SIG-M5 treated with dmso at 0.1 percent for 504 hours (cell line): ENCODE measurements at regions not wholly inside any gene's neighbourhood (a gene's known extent, or its start where the extent isn't known, plus 50 kb on each side); places are given as distances from the start of the nearest gene placed in this dataset.

Experiments
- DNase-seq: peaks from one replicate; lab custom pipeline; 2025; ENCODE audit not compliant: unreplicated experiment; lab: John Stamatoyannopoulos, UW

DNA sequence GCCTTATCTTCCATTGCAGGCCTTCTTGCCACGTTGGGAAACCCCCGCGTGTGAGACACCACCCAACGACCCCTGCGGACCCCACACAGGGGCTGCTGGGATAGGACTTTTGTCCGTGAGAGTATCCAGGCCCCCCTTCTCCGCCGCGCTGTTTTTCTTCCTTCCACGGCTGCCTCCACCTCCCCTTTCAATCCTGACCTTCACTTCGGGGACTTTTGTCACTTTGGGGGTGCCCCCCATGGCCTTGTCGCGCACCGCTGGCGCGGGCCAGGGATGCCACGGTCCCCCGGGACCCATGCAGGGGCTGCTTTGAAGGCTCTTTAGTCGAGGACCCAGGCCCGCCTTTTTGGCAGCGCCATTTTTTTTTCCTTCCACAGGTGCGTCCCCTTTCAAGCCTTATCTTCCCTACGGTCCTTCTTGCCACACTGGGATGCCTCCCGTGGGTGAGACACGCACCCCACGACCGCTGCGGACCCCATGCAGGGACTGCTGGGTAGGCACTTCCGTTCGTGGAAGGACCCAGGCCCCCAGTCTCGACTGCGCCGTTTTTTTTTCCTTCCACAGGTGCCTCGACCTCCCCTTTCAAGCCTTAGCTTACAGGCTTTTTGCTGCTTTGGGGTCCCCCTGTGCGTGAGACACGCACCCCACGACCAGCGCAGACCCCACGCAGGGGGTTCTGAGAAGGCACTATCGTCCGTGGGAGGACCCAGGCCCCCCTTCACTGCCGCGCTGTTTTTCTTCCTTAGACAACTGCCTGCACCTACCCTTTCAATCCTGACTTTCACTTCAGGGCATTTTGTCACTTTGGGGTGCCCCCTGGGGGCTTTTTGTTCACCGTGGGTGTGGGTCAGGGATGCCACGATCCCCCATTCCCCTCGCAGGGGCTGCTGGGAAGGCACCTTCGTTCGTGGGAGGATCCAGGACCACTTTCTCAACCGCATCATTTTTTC, 267.4 kb downstream of the ALG10 start:
- no peak for DNase-seq

DNA sequence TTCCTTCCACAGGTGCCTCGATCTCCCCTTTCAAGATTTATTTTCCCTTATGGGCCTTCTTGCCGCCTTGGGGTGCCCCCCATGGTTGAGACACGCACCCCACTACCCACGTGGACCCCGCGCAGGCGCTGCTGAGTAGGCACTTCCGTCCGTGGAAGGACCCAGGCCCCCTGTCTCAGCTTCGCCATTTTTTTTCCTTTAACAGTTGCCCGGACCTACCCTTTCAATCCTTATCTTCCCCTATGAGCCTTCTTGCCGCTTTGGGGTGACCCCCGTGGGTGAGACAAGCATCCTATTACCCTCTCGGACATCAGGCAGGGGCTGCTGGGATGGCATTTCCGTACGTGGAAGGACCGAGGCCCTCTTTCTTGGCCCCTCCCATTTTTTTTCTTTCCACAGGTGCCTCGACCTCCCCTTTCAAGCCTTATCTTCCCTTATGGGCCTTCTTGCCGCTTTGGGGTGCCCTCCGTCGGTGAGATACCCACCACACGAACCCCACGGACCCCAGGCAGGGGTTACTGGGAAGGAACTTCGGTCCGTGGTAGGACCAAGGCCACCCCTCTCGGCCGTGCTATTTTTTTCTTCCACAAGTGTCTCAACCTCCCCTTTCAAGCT, 268.2 kb downstream of the ALG10 start:
- no peak for DNase-seq

DNA sequence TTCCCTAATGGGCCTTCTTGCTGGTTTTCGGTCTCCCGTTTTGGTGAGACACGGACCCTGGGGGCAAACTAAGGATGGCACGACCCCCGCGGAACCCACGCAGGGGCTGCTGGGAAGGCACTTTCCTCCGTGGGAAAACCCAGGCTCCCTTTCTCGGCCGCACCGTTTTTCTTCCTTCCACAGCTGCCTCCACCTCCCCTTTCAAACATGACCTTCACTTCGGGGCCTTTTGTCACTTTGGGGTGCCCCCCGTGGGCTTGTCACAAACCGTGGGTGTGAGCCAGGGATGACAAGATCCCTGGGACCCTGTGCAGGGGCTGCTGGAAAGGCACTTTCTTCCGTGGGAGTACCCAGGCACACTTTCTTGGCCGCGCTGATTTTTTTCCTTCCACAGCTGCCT, 268.7 kb downstream of the ALG10 start:
- no peak for DNase-seq

DNA sequence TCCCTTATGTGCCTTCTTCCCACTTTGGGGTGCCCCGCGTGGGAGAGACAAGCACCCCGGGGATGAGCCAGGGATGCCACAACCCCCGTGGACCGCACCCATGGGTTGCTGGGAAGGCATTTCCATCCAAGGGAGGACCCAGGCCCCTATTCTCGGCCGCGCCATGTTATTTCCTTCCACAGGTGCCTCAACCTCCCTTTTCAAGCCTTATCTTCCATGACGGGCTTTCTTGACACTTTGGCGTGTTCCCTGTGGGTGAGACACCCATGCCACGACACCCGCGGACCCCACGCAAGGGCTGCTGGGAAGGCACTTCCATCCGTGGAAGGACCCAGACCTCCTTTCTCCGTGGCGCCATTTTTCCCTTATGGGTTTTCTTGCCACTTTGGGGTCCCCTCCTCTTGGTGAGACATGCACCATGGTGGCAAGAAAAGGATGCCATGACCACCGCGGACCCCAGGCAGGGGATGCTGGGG, 269.2 kb downstream of the ALG10 start:
- DNase-seq: no peak

DNA sequence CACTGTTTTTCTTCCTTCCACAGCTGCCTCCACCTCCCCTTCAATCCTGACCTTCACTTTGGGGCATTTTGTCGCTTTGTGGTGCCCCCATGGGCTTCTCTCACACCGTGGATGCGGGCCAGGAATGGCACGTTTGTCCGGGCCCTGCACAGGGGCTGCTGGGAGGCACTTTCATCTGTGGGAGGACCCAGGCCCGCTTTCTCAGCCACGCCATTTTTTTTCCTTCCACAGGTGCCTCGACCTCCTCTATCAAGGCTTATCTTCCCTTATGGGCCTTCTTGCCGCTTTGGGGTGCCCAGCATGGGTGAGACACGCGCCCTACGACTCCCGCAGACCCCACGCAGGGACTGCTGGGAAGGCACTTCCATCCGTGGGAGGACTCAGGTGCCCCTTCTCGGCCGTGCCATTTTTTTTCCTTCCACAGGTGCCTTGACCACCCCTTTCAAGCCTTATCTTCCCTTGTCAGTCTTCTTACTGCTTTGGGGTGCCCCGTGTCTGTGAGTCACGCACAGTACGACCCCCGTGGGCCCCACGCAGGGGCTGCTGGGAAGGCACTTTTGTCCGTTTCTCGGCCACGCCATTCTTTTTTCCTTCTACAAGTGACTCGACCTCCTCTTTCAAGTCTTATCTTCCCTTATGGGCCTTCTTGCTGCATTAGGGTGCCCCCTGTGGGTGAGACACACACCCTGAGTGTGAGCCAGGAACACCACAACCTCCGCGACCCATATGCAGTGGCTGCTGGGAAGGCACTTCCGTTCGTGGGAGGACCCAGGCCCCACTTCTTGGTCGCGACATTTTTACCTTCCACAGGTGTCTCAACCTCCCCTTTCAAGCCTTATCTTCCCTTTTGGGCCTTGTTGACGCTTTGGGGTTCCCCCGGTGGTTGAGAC, 270.7 kb downstream of the ALG10 start:
- DNase-seq: no peak

DNA sequence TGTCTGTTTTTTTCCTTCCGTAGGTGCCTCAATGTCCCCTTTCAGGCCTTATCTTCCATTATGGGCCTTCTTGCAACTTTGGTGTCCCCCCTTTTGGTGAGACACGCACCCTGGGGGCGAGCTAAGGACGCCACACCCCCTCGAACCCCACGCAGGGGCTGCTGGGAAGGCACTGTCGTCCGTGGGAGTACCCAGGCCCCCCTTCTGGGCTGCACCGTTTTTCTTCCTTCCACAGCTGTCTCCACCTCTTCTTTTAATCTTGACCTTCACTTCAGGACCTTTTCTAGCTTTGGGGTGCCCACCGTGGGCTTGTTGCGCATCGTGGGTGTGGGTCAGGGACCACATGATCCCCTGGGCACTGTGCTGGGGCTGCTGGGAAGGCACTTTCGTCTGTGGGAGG, 271.8 kb downstream of the ALG10 start:
- no peak for DNase-seq

DNA sequence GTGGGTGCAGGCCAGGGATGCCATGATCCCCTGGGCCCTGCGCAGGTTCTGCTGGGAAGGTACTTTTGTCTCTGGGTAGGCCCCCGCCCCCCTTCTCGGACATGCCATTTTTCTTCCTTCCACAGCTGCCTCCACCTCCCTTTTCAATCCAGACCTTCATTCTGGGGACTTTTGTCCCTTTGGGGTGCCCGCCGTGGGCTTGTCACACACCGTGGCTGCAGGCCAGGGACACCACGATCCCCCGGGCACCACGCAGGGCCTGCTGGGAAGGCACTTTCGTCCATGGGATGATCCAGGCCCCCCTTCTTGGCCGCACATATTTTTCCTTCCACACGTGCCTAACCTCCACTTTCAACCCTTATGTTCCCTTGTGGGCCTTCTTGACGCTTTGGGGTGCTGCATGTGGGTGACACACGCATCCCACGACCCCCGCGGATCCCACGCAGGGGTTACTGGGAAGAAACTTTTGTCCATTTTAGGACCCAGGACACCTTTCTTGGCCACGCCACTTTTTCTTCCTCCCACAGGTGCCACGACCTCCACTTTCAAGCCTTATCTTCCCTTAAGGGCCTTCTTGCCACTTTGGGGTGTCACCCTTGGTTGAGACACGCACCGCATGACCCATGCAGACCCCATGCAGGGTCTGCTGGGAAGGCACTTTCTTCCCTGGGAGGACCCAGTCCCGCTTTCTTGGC, 272.5 kb downstream of the ALG10 start:
- DNase-seq: no peak

DNA sequence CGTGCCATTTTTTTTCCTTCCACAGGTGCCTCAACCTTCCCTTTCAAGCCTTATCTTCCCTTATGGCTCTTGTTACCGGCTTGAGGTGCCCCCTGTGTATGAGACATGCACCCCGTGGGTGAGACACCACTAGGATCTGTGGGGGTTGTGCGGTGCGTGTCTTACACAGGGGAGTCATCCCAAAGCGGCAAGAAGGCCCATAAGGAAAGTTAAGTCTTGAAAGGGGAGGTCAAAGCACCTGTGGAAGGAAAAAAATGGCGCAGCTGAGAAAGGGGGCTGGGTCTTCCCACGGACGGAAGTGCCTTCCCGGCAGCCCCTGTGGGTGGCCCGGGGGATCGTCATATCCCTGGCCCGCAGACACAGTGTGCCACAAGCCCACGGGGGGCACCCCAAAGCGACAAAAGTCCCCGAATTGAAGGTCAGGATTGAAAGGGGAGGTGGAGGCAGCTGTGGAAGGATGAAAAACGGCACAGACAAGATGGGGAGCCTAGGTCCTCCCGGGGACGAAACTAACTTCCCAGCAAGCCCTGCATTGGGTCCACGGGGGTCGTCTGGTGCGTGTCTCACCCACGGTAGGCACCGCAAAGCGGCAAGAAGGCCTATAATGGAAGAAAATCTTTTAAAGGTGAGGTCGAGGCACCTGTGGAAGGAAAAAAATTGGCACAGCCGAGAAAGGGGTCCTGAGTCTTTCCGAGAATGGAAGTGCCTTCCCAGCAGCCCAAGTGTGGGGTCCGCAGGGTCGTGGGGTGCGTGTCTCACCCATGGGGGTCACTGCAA, 273.3 kb downstream of the ALG10 start:
- DNase-seq: no peak

DNA sequence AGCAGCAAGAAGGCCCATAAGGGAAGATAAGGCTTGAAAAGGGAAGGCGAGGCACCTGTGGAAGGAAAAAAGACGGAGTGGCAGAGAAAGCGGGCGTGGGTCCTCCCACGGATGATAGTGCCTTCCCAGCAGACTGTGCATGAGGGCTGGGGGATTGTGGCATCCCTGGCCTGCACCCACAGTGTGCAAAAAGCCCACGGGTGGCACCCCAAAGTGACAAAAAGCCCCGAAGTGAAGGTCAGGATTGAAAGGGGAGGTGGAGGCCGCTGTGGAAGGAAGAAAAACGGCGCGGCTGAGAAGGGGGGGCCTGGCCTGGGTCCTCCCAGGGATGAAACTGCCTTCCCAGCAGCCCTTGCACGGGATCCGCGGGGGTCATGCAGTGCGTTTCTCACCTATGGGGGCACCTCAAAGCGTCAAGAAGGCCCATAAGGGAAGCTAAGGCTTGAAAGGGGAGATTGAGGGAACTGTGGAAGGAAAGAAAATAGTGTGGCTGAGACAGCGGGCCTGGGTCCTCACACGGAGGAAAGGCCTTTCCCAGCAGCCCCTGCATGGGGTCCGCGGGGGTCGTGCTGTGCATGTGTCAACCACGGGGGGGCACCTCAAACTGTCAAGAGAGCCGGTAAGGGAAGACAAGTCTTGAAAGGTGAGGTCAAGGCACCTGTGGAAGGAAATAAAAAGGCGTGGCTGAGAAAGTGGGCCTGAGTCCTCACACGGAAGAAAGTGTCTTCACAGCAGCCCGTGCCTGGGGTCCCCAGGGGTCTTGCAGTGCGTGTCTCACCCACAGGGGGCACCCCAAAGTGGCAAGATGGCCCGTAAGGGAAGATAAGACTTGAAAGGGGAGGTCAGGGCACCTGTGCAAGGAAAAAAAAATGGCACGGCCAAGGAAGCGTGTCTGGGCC, 274.1 kb downstream of the ALG10 start:
- DNase-seq: no peak

DNA sequence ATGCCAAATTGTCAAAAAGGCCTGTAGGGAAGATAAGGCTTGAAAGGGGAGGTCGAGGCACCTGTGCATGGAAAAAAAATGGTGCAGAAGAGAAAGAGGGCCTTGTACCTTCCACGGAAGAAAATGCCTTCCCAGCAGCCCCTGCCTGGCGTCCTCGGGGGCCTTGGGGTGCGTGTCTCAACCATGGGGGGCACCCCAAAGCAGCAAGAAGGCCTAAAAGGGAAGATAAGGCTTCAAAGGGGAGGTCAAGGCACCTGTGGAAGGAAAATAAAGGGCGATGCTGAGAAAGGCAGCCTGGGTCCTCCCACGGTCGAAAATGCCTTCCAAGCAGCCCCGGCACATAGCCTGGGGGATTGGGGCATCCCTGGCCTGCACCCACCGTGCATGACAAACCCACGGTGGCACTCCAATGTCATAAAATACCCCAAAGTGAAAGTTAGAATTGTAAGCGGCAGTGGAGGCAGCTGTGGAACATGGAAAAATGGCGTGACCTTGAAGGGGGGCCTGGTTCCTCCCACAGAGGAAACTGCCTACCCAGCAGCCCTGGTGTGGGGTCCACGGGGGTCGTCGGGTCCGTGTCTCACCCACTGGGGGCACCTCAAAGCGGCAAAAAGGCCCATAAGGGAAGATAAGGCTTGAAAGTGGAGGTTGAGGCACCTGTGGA, 275.0 kb downstream of the ALG10 start:
- DNase-seq: no peak

DNA sequence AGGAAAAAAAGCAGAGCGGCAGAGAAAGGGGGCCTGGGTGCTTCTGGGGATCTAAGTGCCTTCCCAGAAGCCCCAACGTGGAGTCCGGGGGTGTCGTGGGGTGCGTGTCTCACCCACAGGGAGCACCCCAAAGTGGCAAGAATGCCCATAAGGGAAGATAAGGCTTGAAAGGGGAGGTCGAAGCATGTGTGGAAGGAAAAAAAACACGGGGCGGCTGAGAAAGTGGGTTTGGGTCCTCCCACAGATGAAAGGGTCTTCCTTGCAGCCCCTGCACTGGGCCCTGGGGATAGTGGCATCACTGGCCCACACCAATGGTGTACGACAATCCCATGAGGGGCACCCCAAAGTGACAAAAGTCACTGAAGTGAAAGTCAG, 275.5 kb downstream of the ALG10 start:
- DNase-seq: no peak

DNA sequence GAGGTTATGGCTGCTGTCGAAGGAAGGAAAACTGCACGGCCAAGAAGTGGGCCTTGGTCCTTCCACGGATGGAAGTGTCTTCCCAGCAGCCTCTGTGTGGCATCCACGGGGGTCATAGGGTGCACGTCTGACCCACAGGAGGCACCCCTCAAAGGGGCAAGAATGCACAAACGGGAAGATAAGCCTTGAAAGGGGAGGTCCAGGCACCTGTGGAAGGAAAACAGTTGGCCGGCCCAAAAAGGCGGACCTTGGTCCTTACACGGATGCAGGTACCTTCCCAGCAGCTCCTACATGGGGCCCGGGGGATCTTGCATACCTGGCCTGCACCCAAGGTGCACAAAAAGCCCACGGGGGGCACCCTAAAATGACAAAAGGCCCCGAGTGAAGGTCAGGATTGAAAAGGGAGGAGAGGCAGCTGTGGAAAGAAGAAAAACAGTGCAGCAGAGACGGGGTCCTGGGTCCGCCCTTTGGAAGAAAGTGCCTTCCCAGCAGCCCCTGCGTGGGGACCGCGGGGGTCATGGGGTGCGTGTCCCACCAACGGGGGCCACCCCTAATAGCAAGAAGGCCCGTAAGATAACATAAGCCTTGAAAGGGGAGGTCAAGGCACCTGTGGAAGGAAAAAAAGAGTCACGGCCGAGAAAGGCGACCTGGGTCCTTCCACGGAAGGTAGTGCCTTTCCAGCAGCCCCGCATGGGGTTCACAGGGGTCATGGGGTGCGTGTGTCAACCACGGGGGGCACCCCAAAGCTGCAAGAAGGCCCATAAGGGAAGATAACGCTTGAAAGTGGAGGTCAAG, 276.1 kb downstream of the ALG10 start:
- no peak for DNase-seq

DNA sequence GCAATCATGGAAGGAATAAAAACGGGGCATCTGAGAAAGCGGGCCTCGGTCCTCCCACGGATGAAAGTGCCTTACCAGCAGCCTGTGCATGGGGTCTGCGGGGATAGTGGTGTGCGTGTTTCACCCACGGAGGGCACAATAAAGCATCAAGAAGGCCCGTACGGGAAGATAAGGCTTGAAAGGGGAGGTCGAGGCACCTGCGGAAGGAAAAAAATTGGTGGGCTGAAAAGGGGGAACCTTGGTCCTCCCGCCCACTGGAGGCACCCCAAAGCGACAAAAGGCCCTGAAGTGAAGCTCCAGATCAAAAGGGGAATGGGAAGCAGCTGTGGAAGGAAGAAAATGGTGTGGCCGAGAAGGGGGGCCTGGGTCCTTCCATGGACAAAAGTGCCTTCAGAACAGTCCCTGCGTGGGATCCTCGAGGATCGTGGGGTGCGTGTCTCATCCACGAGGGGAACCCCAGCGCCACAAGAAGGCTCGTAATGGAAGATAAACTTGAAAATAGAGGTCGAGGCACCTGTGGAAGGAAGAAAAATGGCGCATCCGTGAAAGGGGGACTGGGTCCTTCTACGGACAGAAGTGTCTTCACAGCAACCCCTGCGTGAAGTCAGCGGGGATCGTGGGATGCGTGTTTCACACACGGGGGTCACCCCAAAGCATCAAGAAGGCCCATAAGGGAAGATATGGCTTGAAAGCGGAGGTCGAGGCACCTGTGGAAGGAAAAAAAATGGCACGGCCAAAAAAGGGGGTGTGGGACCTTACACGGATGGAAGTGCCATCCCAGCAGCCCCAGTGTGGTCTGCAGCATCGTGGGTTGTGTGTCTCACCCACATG, 276.9 kb downstream of the ALG10 start:
- DNase-seq: no peak

DNA sequence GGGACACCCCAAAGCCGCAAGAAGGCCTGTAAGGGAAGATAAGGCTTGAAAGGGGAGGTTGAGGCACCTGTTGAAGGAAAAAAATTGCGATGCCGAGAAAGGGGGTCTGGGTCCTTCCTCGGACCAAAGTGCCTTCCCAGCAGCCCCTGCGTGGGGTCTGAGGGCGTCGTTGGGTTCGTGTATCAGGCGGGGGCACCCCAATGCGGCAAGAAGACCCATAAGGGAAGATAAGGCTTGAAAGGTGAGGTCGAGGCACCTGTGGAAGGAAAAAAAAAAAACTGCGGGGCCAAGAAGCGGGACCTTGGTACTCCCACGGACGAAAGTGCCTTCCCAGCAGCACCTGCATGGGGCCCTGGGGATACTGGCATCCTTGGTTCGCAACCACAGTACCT, 277.5 kb downstream of the ALG10 start:
- DNase-seq: no peak

DNA sequence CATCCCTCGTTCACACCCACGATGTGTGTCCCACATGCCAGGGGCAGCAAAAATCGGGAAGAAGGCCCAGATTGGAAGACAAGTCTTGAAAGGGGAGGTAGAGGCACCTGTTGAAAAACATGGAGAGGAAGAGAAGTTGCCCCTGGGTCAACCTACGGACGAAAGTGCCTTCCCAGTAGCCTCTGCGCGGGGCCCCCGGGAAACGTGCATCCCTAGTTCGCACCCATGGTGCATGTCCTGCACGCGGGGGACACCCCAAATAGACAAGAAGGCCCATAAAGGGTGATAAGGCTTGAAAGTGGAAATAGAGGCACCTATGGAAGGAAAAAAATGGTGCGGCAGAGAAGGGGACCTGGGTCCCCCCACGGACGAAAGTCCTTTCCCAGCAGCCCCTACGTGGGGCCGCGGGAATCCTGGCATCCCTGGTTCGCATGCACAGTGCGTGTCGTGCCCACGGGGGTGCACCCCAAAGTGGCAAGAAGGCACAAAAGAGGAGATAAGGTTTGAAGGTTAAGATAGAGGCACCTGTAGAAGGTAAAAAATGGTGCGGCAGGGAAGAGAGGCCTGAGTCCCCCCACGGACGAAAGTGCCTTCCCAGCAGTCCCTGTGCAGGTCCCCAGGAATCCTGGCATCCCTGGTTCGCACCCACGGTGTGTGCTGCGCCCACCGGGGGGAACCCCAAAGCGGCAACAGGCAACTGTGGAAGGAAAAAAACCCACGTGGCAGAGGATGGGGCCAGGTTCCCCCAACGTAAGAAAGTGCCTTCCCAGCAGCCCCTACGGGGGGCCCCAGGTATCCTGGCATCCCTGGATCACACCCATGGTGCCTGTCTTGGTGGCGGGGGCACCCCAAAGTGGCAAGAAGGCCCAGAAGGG, 278.3 kb downstream of the ALG10 start:
- no peak for DNase-seq
